ENCODE measurements at regions not wholly inside any gene's neighbourhood (a gene's known extent, or its start where the extent isn't known, plus 50 kb on each side); places are given as distances from the start of the nearest gene placed in this dataset.
"Not testable (repeated sequence)": the region's sequence is repeated elsewhere in the genome, so short reads cannot be mapped to it uniquely, and the experiment has no call there.

GRCh38 chr14:19068957-19069356, 101.7 kb downstream of the POTEM start:
- not testable (repeated sequence) for DNase-seq; H3K4ac ChIP-seq (ENCODE audit: low read depth, low read length); H3K18ac ChIP-seq (ENCODE audit: insufficient read length, low read depth, low read length); H3K4me3 Mint-ChIP-seq; H4K91ac ChIP-seq (ENCODE audit: insufficient read length, low read depth, low read length); H3K4me1 ChIP-seq (ENCODE audit: insufficient read depth, low read length); H4K20me1 ChIP-seq (ENCODE audit: control insufficient read depth, insufficient read depth, insufficient read length); H3K9me3 ChIP-seq (ENCODE audit: control insufficient read depth, low read depth, low read length); H2BK20ac ChIP-seq (ENCODE audit: low read depth, low read length, poor library complexity, severe bottlenecking); H2BK15ac ChIP-seq (ENCODE audit: low read depth, low read length); H3K4me1 Mint-ChIP-seq; H3K4me2 ChIP-seq (ENCODE audit: insufficient read depth, insufficient read length, low read length); H2AK5ac ChIP-seq (ENCODE audit: insufficient read length, low read length); H3K9ac ChIP-seq (ENCODE audit: extremely low read depth, insufficient read length, low read length); H2BK5ac ChIP-seq (ENCODE audit: insufficient read length, low read length); H3K27me3 Mint-ChIP-seq (ENCODE audit: low read depth); H3K23me2 ChIP-seq (ENCODE audit: insufficient read length, low read depth, low read length, poor library complexity, severe bottlenecking); H3T11ph ChIP-seq (ENCODE audit: low read length); H3K23ac ChIP-seq (ENCODE audit: insufficient read length, low read depth, low read length); H3K14ac ChIP-seq (ENCODE audit: insufficient read depth, low read length); H3K79me2 ChIP-seq (ENCODE audit: insufficient read depth, low read length); H3K56ac ChIP-seq (ENCODE audit: insufficient read length, low read depth, low read length); H2BK120ac ChIP-seq (ENCODE audit: low read depth, low read length, poor library complexity, severe bottlenecking); H3K27me3 ChIP-seq (ENCODE audit: insufficient read depth, low read length); H3K79me1 ChIP-seq (ENCODE audit: insufficient read depth, low read depth, low read length, poor library complexity, severe bottlenecking); H3K9me3 Mint-ChIP-seq; H2BK12ac ChIP-seq (ENCODE audit: insufficient read length, low read depth, low read length); H3K27ac Mint-ChIP-seq; H2AFZ ChIP-seq (ENCODE audit: low read length); H3K27ac ChIP-seq (ENCODE audit: insufficient read length, low read depth, low read length); H4K5ac ChIP-seq (ENCODE audit: insufficient read length, low read depth, low read length); H4K8ac ChIP-seq (replicated peaks; ENCODE audit: insufficient read length, low read depth, low read length); H3K36me3 Mint-ChIP-seq (ENCODE audit: insufficient read depth in 1 of 3, low read depth in 3 of 3)
- WGBS (ENCODE audit: extremely low coverage, insufficient read length, low lambda C conversion rate) = no CpG with 5 or more reads among the region's 3 CpGs

- H4K20me1 ChIP-seq (ENCODE audit: control insufficient read depth, insufficient read depth, insufficient read length); H3K9ac ChIP-seq (ENCODE audit: extremely low read depth, insufficient read length, low read length); H3K23me2 ChIP-seq (ENCODE audit: insufficient read length, low read depth, low read length, poor library complexity, severe bottlenecking); H3K56ac ChIP-seq (ENCODE audit: insufficient read length, low read depth, low read length); H3K27ac ChIP-seq (ENCODE audit: insufficient read length, low read depth, low read length); H2BK120ac ChIP-seq (ENCODE audit: low read depth, low read length, poor library complexity, severe bottlenecking); H3K4me3 Mint-ChIP-seq; H4K5ac ChIP-seq (ENCODE audit: insufficient read length, low read depth, low read length); H3K27me3 ChIP-seq (ENCODE audit: insufficient read depth, low read length); H4K8ac ChIP-seq (replicated peaks; ENCODE audit: insufficient read length, low read depth, low read length); H3K4me1 Mint-ChIP-seq; DNase-seq; H3K4ac ChIP-seq (ENCODE audit: low read depth, low read length); H3K23ac ChIP-seq (ENCODE audit: insufficient read length, low read depth, low read length); H3K27ac Mint-ChIP-seq; H2AFZ ChIP-seq (ENCODE audit: low read length); H2BK12ac ChIP-seq (ENCODE audit: insufficient read length, low read depth, low read length); H3K4me2 ChIP-seq (ENCODE audit: insufficient read depth, insufficient read length, low read length); H3T11ph ChIP-seq (ENCODE audit: low read length); H3K14ac ChIP-seq (ENCODE audit: insufficient read depth, low read length); H3K27me3 Mint-ChIP-seq (ENCODE audit: low read depth); H2BK15ac ChIP-seq (ENCODE audit: low read depth, low read length); H3K79me2 ChIP-seq (ENCODE audit: insufficient read depth, low read length); H3K9me3 ChIP-seq (ENCODE audit: control insufficient read depth, low read depth, low read length); H3K4me1 ChIP-seq (ENCODE audit: insufficient read depth, low read length); H3K79me1 ChIP-seq (ENCODE audit: insufficient read depth, low read depth, low read length, poor library complexity, severe bottlenecking); H2BK20ac ChIP-seq (ENCODE audit: low read depth, low read length, poor library complexity, severe bottlenecking); H3K18ac ChIP-seq (ENCODE audit: insufficient read length, low read depth, low read length); H2AK5ac ChIP-seq (ENCODE audit: insufficient read length, low read length); H4K91ac ChIP-seq (ENCODE audit: insufficient read length, low read depth, low read length); H3K36me3 Mint-ChIP-seq (ENCODE audit: insufficient read depth in 1 of 3, low read depth in 3 of 3); H3K9me3 Mint-ChIP-seq; H2BK5ac ChIP-seq (ENCODE audit: insufficient read length, low read length): not testable (repeated sequence)
- WGBS (ENCODE audit: extremely low coverage, insufficient read length, low lambda C conversion rate) = no CpG with 5 or more reads among the region's 2 CpGs
These were observed 105.3 kb downstream of the POTEM start for GRCh38 chr14:19072518-19072917.

All from H9 (cell line).